Esophagus squamous epithelium (tissue), 5 donors: ENCODE measurements at regions not wholly inside any gene's neighbourhood (a gene's known extent, or its start where the extent isn't known, plus 50 kb on each side); places are given as distances from the start of the nearest gene placed in this dataset.

Experiments used
- DNase-seq: peaks from one replicate; lab custom pipeline; 2025; lab: John Stamatoyannopoulos, UW
- H3K27ac ChIP-seq, 4 donors: fragments of 200-600 bp; sonication (generic); one replicate each; pipeline ENCODE4 v1.5.1; 2016 to 2019; ENCODE audit warnings: mild to moderate bottlenecking in 1 of 4
- H3K27me3 ChIP-seq, 4 donors: fragments of 200-600 bp; sonication (generic); 1 replicate in 3 of 4; 2 replicates in 1 of 4; pipeline versions ENCODE4 v1.5.1 to v1.6.0; 2017 to 2021; ENCODE audit warnings: antibody characterized with exemption in 1 of 4
- H3K36me3 ChIP-seq, 3 donors: fragments of 200-600 bp; sonication (generic); one replicate each; pipeline ENCODE4 v1.5.1; 2016 to 2019
- H3K4me1 ChIP-seq, 3 donors: fragments of 200-600 bp; sonication (generic); one replicate each; pipeline ENCODE4 v1.5.1; 2017 to 2019
- H3K4me3 ChIP-seq, 4 donors: fragments of 200-600 bp; sonication (generic); 1 replicate in 3 of 4; 2 replicates in 1 of 4; pipeline ENCODE4 v1.5.1; 2016 to 2019; ENCODE audit warnings: mild to moderate bottlenecking in 2 of 4, moderate library complexity in 1 of 4
- H3K9me3 ChIP-seq, 3 donors: fragments of 200-600 bp; sonication (generic); one replicate each; pipeline ENCODE4 v1.5.1; 2016 to 2019
- POLR2A ChIP-seq, 4 donors: fragments of 450-650 bp; IDR thresholded peaks; one replicate each; pipeline ENCODE4 v1.6.1; 2017; ENCODE audit warnings: antibody characterized with exemption in 4 of 4, mild to moderate bottlenecking in 4 of 4, moderate library complexity in 3 of 4
- WGBS, 2 donors: methylation state at CpG; one replicate each; pipeline ENCODE4 v1.1.5; 2018; 5-methylcytosine and 5-hydroxymethylcytosine counted together
- intact Hi-C: fragments of 100-400 bp; cut with DNase I; formaldehyde crosslinking; loops from one replicate; pipeline ENCODE4 v1.15.0; 2022
- TF ChIP-seq, protein P1 (sequence below), 6 experiments: fragments of 450-650 bp in 4 of 6; fragments of 200-600 bp in 2 of 6; sonication (generic) in 2 of 6; IDR thresholded peaks; one replicate each; pipeline ENCODE4 v1.5.1; 2016 to 2019; ENCODE audit warnings: antibody characterized with exemption in 6 of 6, mild to moderate bottlenecking in 4 of 6, moderate library complexity in 4 of 6
- donor health status: DM: yes; HTN: yes; CAD: no.

DNA sequence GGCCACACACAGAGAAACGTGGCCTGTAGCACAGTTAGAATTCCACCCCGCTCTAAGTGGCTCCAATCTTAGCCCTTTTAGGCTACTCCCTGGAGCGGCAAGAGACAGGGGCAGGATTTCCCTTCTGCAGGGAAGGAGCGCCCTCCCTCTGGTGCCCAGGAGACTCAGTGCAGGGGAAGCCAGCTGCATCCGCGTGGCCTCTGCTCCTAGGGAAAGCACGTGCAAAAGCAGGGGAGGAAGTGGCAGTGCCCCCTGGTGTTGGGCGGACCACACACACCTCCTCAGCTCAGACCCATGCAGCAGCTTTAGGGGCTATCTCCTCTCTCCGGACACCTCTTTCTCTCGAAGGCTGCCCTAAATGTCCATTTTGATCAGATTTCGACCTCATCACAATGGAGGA is 50.0 kb downstream of the SPRING1 start:
- no peak overlapping the region for H3K27ac ChIP-seq
- DNase-seq: no peak
- intact Hi-C loops: loop anchor here (10.0 kb wide), 1 partner anchor 693 kb away; no protein-coding TSS in a partner anchor
- WGBS, 2 donors: 66% methylated on average over 2 to 11 of the region's 11 CpGs
- H3K4me3 ChIP-seq: no peak overlapping the region
- no peaks in the 10 kb centered on the region for H3K36me3 ChIP-seq
- TF ChIP-seq POLR2A (IDR thresholded peaks at IDR 0.05): no peak
- TF ChIP-seq, protein P1, sequence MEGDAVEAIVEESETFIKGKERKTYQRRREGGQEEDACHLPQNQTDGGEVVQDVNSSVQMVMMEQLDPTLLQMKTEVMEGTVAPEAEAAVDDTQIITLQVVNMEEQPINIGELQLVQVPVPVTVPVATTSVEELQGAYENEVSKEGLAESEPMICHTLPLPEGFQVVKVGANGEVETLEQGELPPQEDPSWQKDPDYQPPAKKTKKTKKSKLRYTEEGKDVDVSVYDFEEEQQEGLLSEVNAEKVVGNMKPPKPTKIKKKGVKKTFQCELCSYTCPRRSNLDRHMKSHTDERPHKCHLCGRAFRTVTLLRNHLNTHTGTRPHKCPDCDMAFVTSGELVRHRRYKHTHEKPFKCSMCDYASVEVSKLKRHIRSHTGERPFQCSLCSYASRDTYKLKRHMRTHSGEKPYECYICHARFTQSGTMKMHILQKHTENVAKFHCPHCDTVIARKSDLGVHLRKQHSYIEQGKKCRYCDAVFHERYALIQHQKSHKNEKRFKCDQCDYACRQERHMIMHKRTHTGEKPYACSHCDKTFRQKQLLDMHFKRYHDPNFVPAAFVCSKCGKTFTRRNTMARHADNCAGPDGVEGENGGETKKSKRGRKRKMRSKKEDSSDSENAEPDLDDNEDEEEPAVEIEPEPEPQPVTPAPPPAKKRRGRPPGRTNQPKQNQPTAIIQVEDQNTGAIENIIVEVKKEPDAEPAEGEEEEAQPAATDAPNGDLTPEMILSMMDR (IDR thresholded peaks at IDR 0.05): peak in 5 of 6 experiments; percentile 21 to 53 (median 38)
- H3K27me3 ChIP-seq: peaks cover 0 to 19% (median 0%) of the 10 kb centered on the region in 4 donors
- peaks cover 0 to 4% (median under 1%) of the 10 kb centered on the region in 3 donors for H3K4me1 ChIP-seq
- H3K9me3 ChIP-seq: no peaks in the 10 kb centered on the region

DNA sequence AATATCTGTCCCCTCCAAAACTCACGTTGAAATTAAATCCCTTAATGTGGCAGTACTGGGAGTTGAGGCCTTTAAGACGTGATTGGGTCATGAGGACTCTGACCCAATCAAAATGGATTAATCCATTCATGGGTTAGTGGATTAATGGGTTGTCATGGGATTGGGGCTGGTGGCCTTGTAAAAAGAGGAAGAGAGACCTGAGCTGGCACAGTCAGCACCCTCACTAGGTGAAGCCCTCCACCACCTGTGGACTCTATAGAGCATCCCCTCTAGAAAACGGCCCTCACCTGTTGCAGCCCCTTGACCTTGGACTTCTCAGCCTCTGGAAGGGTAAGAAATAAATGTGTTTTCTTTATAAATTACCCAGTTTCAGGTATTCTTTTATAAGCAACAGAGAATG is 53.0 kb downstream of the SPRING1 start:
- Histone ChIP-seq H3K9me3 (no peaks in the 10 kb centered on the region), H3K36me3 (no peaks in the 10 kb centered on the region), H3K4me3 (no peak overlapping the region), H3K4me1 (no peaks in the 10 kb centered on the region), H3K27me3 (peaks cover 0 to 10% (median 0%) of the 10 kb centered on the region in 4 donors), H3K27ac (no peak overlapping the region)
- TF ChIP-seq POLR2A (IDR thresholded peaks at IDR 0.05): no peak
- TF ChIP-seq, protein P1 (IDR thresholded peaks at IDR 0.05): no peak
- WGBS, 2 donors: 56 to 75% methylated on average over 3 of the region's 3 CpGs
- intact Hi-C loops: loop anchor here (10.0 kb wide), 1 partner anchor 690 kb away; no protein-coding TSS in a partner anchor
- DNase-seq: no peak

DNA sequence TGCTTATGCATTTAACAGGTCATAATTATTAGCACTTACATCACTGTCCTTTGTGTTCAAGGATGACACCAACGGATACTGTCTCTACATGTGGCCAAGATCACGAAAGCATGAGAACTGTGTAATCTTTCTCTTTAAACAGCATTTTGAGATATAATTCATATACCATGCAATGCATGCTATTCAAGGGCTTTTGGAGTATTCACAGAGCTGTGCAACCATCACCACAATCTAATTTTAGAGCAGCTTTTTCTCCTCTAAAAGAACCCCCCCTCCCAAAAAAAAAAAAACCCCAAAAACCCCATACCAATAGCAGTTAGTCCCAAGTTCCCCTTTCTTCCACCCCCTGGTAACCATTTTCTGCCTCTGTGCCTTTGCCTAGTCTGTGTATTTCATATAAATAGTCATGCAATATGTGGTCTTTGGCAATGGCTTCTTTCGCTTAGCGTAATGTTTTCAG is 60.6 kb downstream of the SPRING1 start:
- 56 to 63% methylated on average over 4 of the region's 4 CpGs for WGBS, 2 donors
- peak overlapping the region in 1 of 4 donors; percentile 29 for H3K27ac ChIP-seq
- intact Hi-C loops: no loop called here
- H3K36me3 ChIP-seq: no peaks in the 10 kb centered on the region
- no peak overlapping the region for H3K4me3 ChIP-seq
- peaks cover 0 to 18% (median 0%) of the 10 kb centered on the region in 3 donors for H3K4me1 ChIP-seq
- DNase-seq: no peak
- TF ChIP-seq POLR2A (IDR thresholded peaks at IDR 0.05): no peak
- H3K27me3 ChIP-seq: no peaks in the 10 kb centered on the region
- no peaks in the 10 kb centered on the region for H3K9me3 ChIP-seq

DNA sequence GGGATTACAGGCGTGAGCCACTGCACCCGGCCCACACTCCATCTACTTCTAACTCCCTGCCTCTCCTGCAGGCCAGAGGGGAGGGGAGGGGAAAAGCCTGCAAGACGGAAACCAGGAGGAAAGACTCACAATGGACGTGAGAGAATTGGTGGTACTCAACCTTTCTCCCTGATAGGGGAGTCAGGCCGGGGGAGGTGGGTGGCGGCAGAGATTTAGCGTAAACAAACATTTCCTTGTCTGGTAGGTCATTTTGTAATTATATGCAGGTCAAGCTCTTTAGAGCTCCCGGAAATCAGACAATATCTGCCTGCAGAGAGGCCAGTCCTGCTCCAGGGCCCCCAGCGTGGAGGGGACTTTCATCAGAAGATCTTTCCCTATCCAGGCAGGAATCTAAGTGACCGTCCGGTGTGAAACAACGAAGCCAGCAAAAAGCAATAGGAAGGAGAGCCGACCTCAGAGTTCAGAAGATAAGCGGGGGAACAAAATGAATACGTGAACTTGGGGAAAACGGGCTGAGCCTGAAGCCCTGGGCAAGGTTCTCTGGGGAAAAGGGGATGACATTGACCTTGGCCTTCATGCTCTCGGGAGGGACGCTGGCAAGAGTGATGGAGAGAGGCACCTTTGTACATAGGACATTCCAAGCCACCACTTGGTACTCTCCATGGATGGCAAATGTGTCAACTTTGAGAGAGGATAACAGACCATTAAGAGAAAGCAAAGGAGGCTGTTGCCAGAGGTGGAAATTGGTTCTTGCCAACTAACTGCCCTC is 62.3 kb downstream of the SPRING1 start:
- Histone ChIP-seq H3K4me1 (peaks cover 0 to 18% (median 0%) of the 10 kb centered on the region in 3 donors), H3K27ac (peak overlapping the region in 2 of 4 donors; percentile 27 to 39), H3K4me3 (no peak overlapping the region), H3K9me3 (no peaks in the 10 kb centered on the region), H3K36me3 (no peaks in the 10 kb centered on the region), H3K27me3 (no peaks in the 10 kb centered on the region)
- intact Hi-C loops: no loop called here
- no peak for TF ChIP-seq POLR2A (IDR thresholded peaks at IDR 0.05)
- TF ChIP-seq, protein P1 (IDR thresholded peaks at IDR 0.05): no peak
- 78 to 88% methylated on average over 11 to 18 of the region's 18 CpGs for WGBS, 2 donors
- no peak for DNase-seq

DNA sequence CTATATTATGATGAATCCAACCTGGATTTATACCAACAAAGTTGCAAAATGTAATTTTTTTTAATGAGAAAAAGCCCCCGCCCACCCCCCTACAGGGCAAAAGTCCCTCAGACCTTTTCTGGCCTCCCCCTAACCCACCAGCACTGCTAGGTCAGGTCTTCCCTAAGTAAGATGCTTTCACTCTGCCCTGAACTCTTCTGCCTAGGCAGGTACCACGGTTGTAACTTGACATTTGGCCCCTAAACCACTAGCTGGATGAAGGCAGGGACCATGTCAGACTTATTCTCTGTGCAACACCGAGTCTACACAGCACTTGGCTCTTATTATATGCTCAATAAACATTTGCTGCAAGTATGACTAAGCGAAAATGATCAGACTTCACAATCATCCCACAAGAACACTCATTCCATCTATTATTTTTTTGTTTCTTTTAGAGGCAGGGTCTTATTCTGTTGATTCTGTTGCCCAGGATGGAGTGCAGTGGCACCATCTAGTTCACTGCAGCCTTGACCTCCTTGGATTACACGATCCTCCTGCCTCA is 63.2 kb downstream of the SPRING1 start:
- H3K27me3 ChIP-seq: no peaks in the 10 kb centered on the region
- peak overlapping the region in 1 of 4 donors; percentile 39 for H3K27ac ChIP-seq
- TF ChIP-seq, protein P1 (IDR thresholded peaks at IDR 0.05): no peak
- no peak for TF ChIP-seq POLR2A (IDR thresholded peaks at IDR 0.05)
- no peaks in the 10 kb centered on the region for H3K36me3 ChIP-seq
- H3K4me3 ChIP-seq: no peak overlapping the region
- DNase-seq: no peak
- WGBS, 2 donors: 74% methylated on average over 5 of the region's 5 CpGs
- H3K4me1 ChIP-seq: peaks cover 0 to 18% (median 0%) of the 10 kb centered on the region in 3 donors
- intact Hi-C loops: no loop called here
- no peaks in the 10 kb centered on the region for H3K9me3 ChIP-seq
